HepG2 (cell line): ENCODE measurements at regions not wholly inside any gene's neighbourhood (a gene's known extent, or its start where the extent isn't known, plus 50 kb on each side); places are given as distances from the start of the nearest gene placed in this dataset.

ENCODE experiments used
- AKAP8 ChIP-seq: sonication (generic); formaldehyde crosslinking; IDR thresholded peaks from 2 replicates; pipeline ENCODE4 v1.5.1; 2020; ENCODE audit warnings: mild to moderate bottlenecking, missing genetic modification reagents
- ASH2L ChIP-seq: fragments of 300-600, 200-600 bp; sonication (generic); IDR thresholded peaks from 2 replicates; pipeline ENCODE4 v1.7.0; 2017; ENCODE audit warnings: low read depth, mild to moderate bottlenecking, moderate library complexity, mixed read lengths, low read length; ENCODE audit not compliant: insufficient read length
- CBFB ChIP-seq: sonication (generic); formaldehyde crosslinking; IDR thresholded peaks from 2 replicates; pipeline ENCODE4 v1.4.0; 2020; ENCODE audit warnings: missing genetic modification reagents
- CHCHD3 ChIP-seq: sonication (generic); formaldehyde crosslinking; IDR thresholded peaks from 2 replicates; pipeline ENCODE4 v1.8.0; 2022; ENCODE audit warnings: mild to moderate bottlenecking, missing genetic modification reagents, moderate library complexity
- DBP ChIP-seq: sonication (generic); formaldehyde crosslinking; IDR thresholded peaks from 2 replicates; pipeline ENCODE4 v1.4.0; 2020; ENCODE audit warnings: missing genetic modification reagents; ENCODE audit errors: not compliant biosample characterization
- IRX3 ChIP-seq: sonication (generic); formaldehyde crosslinking; IDR thresholded peaks from 2 replicates; pipeline ENCODE4 v1.8.1; 2023; ENCODE audit warnings: mild to moderate bottlenecking, low read depth, missing genetic modification reagents, borderline replicate concordance
- KDM5A ChIP-seq: fragments of 200-600 bp; sonication (generic); IDR thresholded peaks from 2 replicates; pipeline ENCODE4 v1.7.0; 2018; ENCODE audit warnings: antibody characterized with exemption, mild to moderate bottlenecking, low read length, borderline replicate concordance
- SRSF9 ChIP-seq: fragments of 200-400 bp; formaldehyde crosslinking; IDR thresholded peaks from 2 replicates; pipeline ENCODE4 v1.6.1; 2018; ENCODE audit warnings: borderline replicate concordance, mild to moderate bottlenecking, low read depth, low read length; ENCODE audit not compliant: insufficient read depth, poor library complexity, severe bottlenecking
- ZBTB1 ChIP-seq: sonication (generic); formaldehyde crosslinking; IDR thresholded peaks from 2 replicates; pipeline ENCODE4 v1.4.0; 2020; ENCODE audit warnings: missing genetic modification reagents, borderline replicate concordance
- ZNF687 ChIP-seq: sonication (generic); formaldehyde crosslinking; IDR thresholded peaks from 2 replicates; pipeline ENCODE4 v1.5.1; 2020; ENCODE audit warnings: mild to moderate bottlenecking, missing genetic modification reagents, moderate library complexity
- ZNF788 ChIP-seq: sonication (generic); formaldehyde crosslinking; IDR thresholded peaks from 2 replicates; pipeline ENCODE4 v1.5.0; 2020; ENCODE audit warnings: mild to moderate bottlenecking, missing genetic modification reagents, borderline replicate concordance
- TF ChIP-seq, protein P1 (sequence below): sonication (generic); formaldehyde crosslinking; IDR thresholded peaks from 2 replicates; pipeline ENCODE4 v1.8.1; 2023; ENCODE audit warnings: mild to moderate bottlenecking, missing genetic modification reagents

DNA sequence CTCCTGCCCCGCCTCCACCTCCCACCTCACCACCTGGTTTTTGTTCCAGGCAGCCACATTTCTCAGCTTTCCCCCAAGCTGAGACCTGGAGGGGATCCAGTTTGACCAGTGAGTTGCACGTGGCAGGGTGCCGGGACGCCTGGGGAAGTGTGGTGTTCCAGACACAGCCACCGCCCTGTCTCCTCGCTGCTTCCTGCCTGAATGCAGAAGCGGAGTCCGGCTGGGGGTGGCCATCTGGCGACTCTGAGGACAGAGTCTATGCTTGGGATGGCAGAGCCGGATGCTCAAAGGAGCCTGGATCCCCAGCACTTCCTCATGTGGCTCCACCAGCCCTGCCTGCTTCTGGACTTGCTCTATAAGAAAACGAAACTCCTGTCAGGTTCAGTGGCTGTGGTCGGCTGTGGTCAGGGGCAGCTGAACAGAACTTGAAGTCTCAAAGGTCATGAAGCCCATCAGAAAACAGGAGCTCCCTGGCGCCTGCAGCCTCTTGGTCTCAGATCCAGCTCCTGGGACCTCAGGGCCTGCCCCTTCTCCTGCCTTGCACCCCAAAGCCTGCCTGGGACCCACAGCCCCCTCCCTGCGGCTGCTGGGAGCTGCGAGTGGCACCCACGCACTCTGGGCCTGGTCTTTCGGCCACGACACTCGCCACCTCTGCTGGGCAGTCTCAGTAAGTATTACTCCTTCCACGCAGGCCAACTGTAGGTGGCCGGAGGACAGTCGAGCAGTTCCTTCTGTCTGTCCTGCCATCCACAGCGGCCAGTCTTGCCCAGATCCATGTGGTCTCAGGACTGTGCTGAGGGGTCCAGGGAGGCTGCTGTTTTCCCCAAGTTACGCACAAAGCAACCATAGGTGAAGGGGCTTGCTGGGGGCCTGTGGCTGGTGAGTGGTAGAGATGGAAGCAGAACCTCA lies 112.8 kb upstream of the MEF2A start (continued):
- 0 out of 2 replicates have a peak, but pooled peaks have one; percentile 55 for TF ChIP-seq CHCHD3
- 0 out of 2 replicates have a peak, but pooled peaks have one; percentile 39 for TF ChIP-seq IRX3
- TF ChIP-seq KDM5A, result no peak
- no peak for TF ChIP-seq CBFB (CRISPR knock-in tag)
- TF ChIP-seq AKAP8 (CRISPR knock-in tag), result 0 out of 2 replicates have a peak, but pooled peaks have one; percentile 27
- TF ChIP-seq DBP (CRISPR knock-in tag), result no peak
- TF ChIP-seq ZNF687 (CRISPR knock-in tag), result peak; percentile 85
- TF ChIP-seq, protein P1, sequence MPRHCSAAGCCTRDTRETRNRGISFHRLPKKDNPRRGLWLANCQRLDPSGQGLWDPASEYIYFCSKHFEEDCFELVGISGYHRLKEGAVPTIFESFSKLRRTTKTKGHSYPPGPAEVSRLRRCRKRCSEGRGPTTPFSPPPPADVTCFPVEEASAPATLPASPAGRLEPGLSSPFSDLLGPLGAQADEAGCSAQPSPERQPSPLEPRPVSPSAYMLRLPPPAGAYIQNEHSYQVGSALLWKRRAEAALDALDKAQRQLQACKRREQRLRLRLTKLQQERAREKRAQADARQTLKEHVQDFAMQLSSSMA (CRISPR knock-in tag), result peak; percentile 51; the same call in 1 of the 2 replicates
- TF ChIP-seq SRSF9, result no peak
- no peak for TF ChIP-seq ZBTB1 (CRISPR knock-in tag)
- TF ChIP-seq ZNF788, result peak; percentile 26; the same call in 1 of the 2 replicates
- TF ChIP-seq ASH2L, result no peak
